SH-SY5Y (cell line): ENCODE measurements at regions not wholly inside any gene's neighbourhood (a gene's known extent, or its start where the extent isn't known, plus 50 kb on each side); places are given as distances from the start of the nearest gene placed in this dataset.

ENCODE experiments used
- GATA2 ChIP-seq: IDR thresholded peaks from 2 replicates; pipeline ENCODE4 v1.6.1; 2011; ENCODE audit warnings: mild to moderate bottlenecking, low read depth, low read length
- GATA3 ChIP-seq: IDR thresholded peaks from 2 replicates; pipeline ENCODE4 v1.6.1; 2011; ENCODE audit warnings: low read depth, mild to moderate bottlenecking, low read length, moderate library complexity

GRCh38 chr12:19912991-19913390 is 455.3 kb upstream of the PDE3A start:
- no peak for TF ChIP-seq GATA2
- no peak for TF ChIP-seq GATA3

GRCh38 chr12:19915392-19916195 is 452.7 kb upstream of the PDE3A start:
- TF ChIP-seq GATA2 (no peak), GATA3 (no peak)

GRCh38 chr12:19916196-19916753 is 452.1 kb upstream of the PDE3A start:
- no peak for TF ChIP-seq GATA2
- no peak for TF ChIP-seq GATA3

GRCh38 chr12:19916974-19917373 is 451.4 kb upstream of the PDE3A start:
- TF ChIP-seq GATA3 (no peak), GATA2 (no peak)

GRCh38 chr12:19922717-19923116 is 445.6 kb upstream of the PDE3A start:
- TF ChIP-seq GATA2 (no peak), GATA3 (no peak)

- no peak for TF ChIP-seq GATA2
Observed at GRCh38 chr12:19924360-19924759, 444.0 kb upstream of the PDE3A start.

- no peak for TF ChIP-seq GATA3
Observed at GRCh38 chr12:19925841-19926240, 442.5 kb upstream of the PDE3A start.

GRCh38 chr12:19926266-19926665 is 442.1 kb upstream of the PDE3A start:
- TF ChIP-seq GATA2 (no peak), GATA3 (no peak)

- no peak for TF ChIP-seq GATA3
- no peak for TF ChIP-seq GATA2
Observed at GRCh38 chr12:19927661-19928060, 440.7 kb upstream of the PDE3A start.

- TF ChIP-seq GATA3 (no peak), GATA2 (no peak)
Observed at GRCh38 chr12:19932413-19932812, 435.9 kb upstream of the PDE3A start.

- TF ChIP-seq GATA3 (no peak), GATA2 (no peak)
Observed at GRCh38 chr12:19933924-19934323, 434.4 kb upstream of the PDE3A start.

GRCh38 chr12:19937161-19937560 is 431.2 kb upstream of the PDE3A start:
- no peak for TF ChIP-seq GATA3
- TF ChIP-seq GATA2: no peak

- TF ChIP-seq GATA3: no peak
- no peak for TF ChIP-seq GATA2
Observed at GRCh38 chr12:19938031-19938430, 430.3 kb upstream of the PDE3A start.

- TF ChIP-seq GATA2: no peak
- no peak for TF ChIP-seq GATA3
Observed at GRCh38 chr12:19938491-19938890, 429.8 kb upstream of the PDE3A start.

GRCh38 chr12:19940267-19940666 is 428.1 kb upstream of the PDE3A start:
- TF ChIP-seq GATA2 (no peak), GATA3 (no peak)
